ENCODE measurements at regions not wholly inside any gene's neighbourhood (a gene's known extent, or its start where the extent isn't known, plus 50 kb on each side); places are given as distances from the start of the nearest gene placed in this dataset.

DNA sequence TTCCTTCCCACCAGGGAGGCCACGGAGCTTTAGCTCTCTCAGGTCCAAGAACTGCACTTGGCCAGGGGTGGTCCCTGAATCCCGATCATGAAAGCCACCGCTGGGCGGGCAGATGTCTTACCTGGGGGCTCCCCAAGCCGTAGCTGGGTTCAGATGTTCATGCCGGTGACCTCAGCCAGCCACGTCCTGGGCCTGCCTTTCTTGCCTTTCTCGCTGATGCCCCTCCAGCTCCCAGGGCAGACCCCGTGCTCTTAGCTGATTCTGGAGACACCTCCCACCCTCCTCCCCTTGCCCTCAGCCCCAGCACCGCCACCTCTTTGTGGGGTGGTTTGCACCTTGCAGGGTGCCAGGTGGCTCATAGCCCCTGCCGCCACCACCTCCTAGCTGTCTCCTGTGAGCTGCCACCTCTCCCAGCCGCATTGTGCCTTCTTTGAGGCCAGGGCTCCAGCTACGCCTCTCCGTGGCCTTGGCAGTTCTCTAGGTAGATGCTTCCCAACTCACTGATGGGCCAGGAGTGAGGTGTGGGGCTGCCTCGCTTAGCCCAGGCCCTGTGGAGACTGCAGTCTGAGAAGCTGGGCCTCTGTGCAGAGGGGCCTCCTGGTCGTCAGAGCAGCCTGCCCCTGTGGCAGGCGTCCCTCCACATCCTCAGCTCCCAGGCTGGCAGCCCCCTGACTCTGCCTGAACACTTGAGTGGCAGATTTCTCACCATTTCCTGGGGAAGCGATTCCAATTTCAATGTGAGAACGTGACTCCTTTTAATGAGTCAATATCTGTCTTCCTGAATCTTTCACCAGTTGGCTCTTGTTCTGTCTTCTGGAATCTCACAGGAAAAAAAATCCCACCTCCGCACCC lies 97.6 kb upstream of the B3GAT1 start:
- Histone ChIP-seq H3K27me3 (no peaks in the 10 kb centered on the region), H3K36me3 (no peaks in the 10 kb centered on the region), H3K4me1 (no peaks in the 10 kb centered on the region), H3K4me3 (no peak overlapping the region), H3K9me3 (no peaks in the 10 kb centered on the region), H3K27ac (no peak overlapping the region)
- intact Hi-C loops (cut with DNase I; ENCODE audit: low total_unique reads), result no loop called here
- no peak for TF ChIP-seq POLR2A (IDR thresholded peaks at IDR 0.05)
- TF ChIP-seq, protein P1, sequence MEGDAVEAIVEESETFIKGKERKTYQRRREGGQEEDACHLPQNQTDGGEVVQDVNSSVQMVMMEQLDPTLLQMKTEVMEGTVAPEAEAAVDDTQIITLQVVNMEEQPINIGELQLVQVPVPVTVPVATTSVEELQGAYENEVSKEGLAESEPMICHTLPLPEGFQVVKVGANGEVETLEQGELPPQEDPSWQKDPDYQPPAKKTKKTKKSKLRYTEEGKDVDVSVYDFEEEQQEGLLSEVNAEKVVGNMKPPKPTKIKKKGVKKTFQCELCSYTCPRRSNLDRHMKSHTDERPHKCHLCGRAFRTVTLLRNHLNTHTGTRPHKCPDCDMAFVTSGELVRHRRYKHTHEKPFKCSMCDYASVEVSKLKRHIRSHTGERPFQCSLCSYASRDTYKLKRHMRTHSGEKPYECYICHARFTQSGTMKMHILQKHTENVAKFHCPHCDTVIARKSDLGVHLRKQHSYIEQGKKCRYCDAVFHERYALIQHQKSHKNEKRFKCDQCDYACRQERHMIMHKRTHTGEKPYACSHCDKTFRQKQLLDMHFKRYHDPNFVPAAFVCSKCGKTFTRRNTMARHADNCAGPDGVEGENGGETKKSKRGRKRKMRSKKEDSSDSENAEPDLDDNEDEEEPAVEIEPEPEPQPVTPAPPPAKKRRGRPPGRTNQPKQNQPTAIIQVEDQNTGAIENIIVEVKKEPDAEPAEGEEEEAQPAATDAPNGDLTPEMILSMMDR (IDR thresholded peaks at IDR 0.05), result no peak
- no peak for DNase-seq

GRCh38 chr11:134508219-134508990 lies 96.4 kb upstream of the B3GAT1 start:
- no peak overlapping the region for H3K27ac ChIP-seq
- DNase-seq, result no peak
- TF ChIP-seq, protein P1 (IDR thresholded peaks at IDR 0.05), result no peak
- TF ChIP-seq POLR2A (IDR thresholded peaks at IDR 0.05), result no peak
- H3K27me3 ChIP-seq, result no peaks in the 10 kb centered on the region
- no peaks in the 10 kb centered on the region for H3K4me1 ChIP-seq
- no peaks in the 10 kb centered on the region for H3K36me3 ChIP-seq
- no peak overlapping the region for H3K4me3 ChIP-seq
- H3K9me3 ChIP-seq, result no peaks in the 10 kb centered on the region
- intact Hi-C loops (cut with DNase I; ENCODE audit: low total_unique reads), result no loop called here

GRCh38 chr11:134506046-134506445 lies 94.0 kb upstream of the B3GAT1 start:
- Histone ChIP-seq H3K4me3 (no peak overlapping the region), H3K4me1 (no peaks in the 10 kb centered on the region), H3K9me3 (no peaks in the 10 kb centered on the region), H3K27ac (no peak overlapping the region), H3K36me3 (no peaks in the 10 kb centered on the region), H3K27me3 (no peaks in the 10 kb centered on the region)
- no peak for DNase-seq
- intact Hi-C loops (cut with DNase I; ENCODE audit: low total_unique reads), result no loop called here
- TF ChIP-seq, protein P1 (IDR thresholded peaks at IDR 0.05), result no peak
- TF ChIP-seq POLR2A (IDR thresholded peaks at IDR 0.05), result no peak

DNA sequence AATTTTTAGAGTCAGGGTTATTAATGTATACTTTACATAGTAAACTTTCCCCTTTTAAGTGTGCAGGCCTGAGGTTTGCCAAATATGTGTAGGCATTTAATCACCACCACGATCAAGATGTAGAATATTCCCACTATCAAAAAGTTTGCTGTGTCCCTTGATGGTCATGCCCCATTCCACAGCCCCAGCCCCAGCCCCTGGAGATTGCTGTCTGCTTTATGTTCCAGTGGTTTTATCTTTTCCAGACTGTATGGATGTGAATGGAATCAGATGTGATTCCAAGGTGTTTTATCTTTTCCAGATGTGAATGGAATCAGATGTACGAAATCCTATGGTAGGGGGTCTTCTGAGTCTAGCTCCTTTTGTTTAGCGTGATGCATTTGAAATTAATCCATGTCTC lies 93.1 kb upstream of the B3GAT1 start:
- intact Hi-C loops (cut with DNase I; ENCODE audit: low total_unique reads), result no loop called here
- Histone ChIP-seq H3K4me1 (no peaks in the 10 kb centered on the region), H3K27me3 (no peaks in the 10 kb centered on the region), H3K27ac (no peak overlapping the region), H3K9me3 (no peaks in the 10 kb centered on the region), H3K4me3 (no peak overlapping the region), H3K36me3 (no peaks in the 10 kb centered on the region)
- no peak for DNase-seq
- no peak for TF ChIP-seq POLR2A (IDR thresholded peaks at IDR 0.05)
- TF ChIP-seq, protein P1 (IDR thresholded peaks at IDR 0.05), result no peak

Data from uterus (tissue), 3 donors.